ENCODE measurements at regions not wholly inside any gene's neighbourhood (a gene's known extent, or its start where the extent isn't known, plus 50 kb on each side); places are given as distances from the start of the nearest gene placed in this dataset.
A peak's percentile ranks its signal among the peaks of the same experiment; 100 is the strongest.

DNA sequence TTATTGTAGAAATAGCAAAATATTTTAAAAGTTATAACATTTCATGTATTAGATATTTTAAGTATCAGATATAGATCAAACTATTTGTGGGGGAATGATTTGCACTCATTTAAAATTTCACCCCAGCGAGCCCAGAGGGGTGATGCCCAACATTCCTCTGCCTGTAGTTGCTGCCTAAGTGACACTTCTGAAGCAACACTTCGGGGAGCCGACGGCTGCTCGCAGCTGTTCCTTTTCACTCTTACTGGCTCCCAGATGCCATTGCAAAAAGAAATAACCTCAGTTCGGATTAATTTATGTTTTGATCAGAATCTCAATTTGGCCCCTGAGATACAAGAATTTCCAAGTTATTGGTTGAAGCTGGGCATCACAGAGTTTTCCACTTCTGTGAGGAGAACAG is 603.8 kb downstream of the PLCL1 start:
- no peaks in the 10 kb centered on the region for H3K4me1 Mint-ChIP-seq
- H3K9me3 Mint-ChIP-seq (ENCODE audit: low read depth) = no peaks in the 10 kb centered on the region

DNA sequence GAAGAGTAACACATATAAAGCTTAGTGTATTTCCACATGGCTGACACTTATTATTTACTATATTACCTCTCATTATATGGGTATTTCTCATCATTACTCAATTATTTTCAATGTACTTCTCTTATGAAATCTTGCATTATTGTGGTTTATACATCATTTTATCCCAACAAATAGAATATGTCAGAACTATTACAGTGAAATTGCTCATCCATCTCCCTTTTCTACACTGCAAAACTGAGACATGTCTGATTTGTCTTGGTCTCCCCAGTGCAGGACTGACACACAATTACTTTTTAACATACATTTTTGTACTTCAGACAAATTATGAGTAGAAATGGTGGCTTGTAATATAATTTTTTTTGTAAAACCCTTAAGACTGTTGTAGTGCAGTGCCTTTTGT is 600.9 kb downstream of the PLCL1 start:
- CTCF ChIA-PET = no interaction called here
- intact Hi-C loops (cut with DNase I, micrococcal nuclease) = no loop called here

More for the DNA sequence above, 603.8 kb downstream of the PLCL1 start:
- no peak for ATAC-seq
- CTCF ChIA-PET = no interaction called here
- H3K4me3 Mint-ChIP-seq = no peak overlapping the region
- H3K27me3 Mint-ChIP-seq = peaks cover 16% of the 10 kb centered on the region
- POLR2A ChIA-PET = no interaction called here
- intact Hi-C loops (cut with DNase I, micrococcal nuclease) = no loop called here
- H3K36me3 Mint-ChIP-seq (ENCODE audit: low read depth) = no peaks in the 10 kb centered on the region
- no peak overlapping the region for H3K27ac Mint-ChIP-seq
- DNase-seq = no peak

DNA sequence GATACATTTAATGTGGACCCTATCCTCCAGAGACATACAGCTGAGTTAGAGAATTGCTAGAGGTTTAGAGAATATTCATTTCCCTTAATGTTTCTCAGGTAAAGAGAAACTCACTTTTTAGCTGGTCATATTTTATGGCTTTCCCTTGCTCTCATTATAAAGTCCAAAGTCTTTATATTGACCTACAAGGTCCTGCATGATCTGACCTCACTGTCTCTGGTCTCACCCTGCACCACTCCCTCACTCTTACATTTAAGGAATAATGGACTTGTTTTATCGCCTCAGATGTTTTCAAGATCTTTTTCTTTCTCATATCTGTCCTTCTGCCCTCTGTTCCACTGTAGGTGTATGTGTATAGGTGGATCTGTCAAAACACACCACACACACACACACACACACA is 597.3 kb downstream of the PLCL1 start:
- no peak for DNase-seq
- Mint-ChIP-seq H3K4me3 (no peak overlapping the region), H3K27me3 (peaks cover 7% of the 10 kb centered on the region), H3K36me3 (ENCODE audit: low read depth) (no peaks in the 10 kb centered on the region), H3K4me1 (no peaks in the 10 kb centered on the region), H3K27ac (no peak overlapping the region), H3K9me3 (ENCODE audit: low read depth) (no peaks in the 10 kb centered on the region)
- ATAC-seq = no peak
- POLR2A ChIA-PET = no interaction called here
- CTCF ChIA-PET = no interaction called here
- intact Hi-C loops (cut with DNase I, micrococcal nuclease) = no loop called here

More for the DNA sequence above, 600.9 kb downstream of the PLCL1 start:
- no peaks in the 10 kb centered on the region for H3K4me1 Mint-ChIP-seq
- H3K36me3 Mint-ChIP-seq (ENCODE audit: low read depth) = no peaks in the 10 kb centered on the region
- H3K27me3 Mint-ChIP-seq = peaks cover 14% of the 10 kb centered on the region
- no peak for ATAC-seq
- no peak overlapping the region for H3K27ac Mint-ChIP-seq
- H3K4me3 Mint-ChIP-seq = no peak overlapping the region
- no peak for DNase-seq
- POLR2A ChIA-PET = no interaction called here
- no peaks in the 10 kb centered on the region for H3K9me3 Mint-ChIP-seq (ENCODE audit: low read depth)

DNA sequence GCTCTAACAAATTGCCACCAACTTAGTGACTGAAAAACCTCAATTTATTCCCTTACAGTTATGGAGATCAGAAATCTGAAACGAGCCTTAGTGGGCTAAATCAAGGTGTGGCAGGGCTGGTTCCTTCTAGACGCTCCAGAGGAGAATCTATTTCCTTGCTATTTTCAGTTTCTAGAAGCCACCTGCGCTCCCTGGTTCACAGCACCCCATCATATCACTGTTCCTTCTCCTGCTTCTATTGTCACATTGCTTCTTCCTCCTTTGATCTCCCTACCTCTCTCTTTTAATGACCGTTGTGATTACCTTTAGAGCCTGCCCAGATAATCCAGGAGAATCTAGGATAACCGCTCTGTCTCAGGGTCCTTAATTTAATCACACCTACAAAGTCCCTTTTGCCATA is 596.6 kb downstream of the PLCL1 start:
- H3K27ac Mint-ChIP-seq = no peak overlapping the region
- ATAC-seq (no peak), DNase-seq (no peak)
- ChIA-PET POLR2A (no interaction called here), CTCF (no interaction called here)
- intact Hi-C loops (cut with DNase I, micrococcal nuclease) = no loop called here
- H3K4me3 Mint-ChIP-seq = no peak overlapping the region
- H3K4me1 Mint-ChIP-seq = no peaks in the 10 kb centered on the region
- H3K27me3 Mint-ChIP-seq = peaks cover 8% of the 10 kb centered on the region
- no peaks in the 10 kb centered on the region for H3K36me3 Mint-ChIP-seq (ENCODE audit: low read depth)
- H3K9me3 Mint-ChIP-seq (ENCODE audit: low read depth) = no peaks in the 10 kb centered on the region

DNA sequence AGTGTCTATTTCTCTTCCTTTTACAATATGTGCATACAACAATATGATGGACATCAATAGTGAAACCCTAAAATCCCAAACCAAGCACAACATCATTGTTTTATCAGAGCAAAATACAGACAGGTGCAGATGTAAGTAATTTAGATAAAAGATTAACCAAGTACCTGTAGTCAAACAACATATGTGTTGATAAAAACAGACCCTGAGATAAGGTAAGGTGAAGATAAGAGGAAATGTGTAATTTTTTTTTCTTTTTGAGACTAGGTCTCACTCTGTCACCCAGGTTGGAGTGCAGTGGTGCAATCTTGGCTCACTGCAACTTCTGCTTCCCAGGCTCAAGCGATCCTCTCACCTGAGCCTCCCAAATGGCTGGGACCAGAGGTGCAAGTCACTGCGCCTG is 589.8 kb downstream of the PLCL1 start:
- Mint-ChIP-seq H3K27ac (no peak overlapping the region), H3K27me3 (peaks cover 16% of the 10 kb centered on the region), H3K4me3 (no peak overlapping the region), H3K36me3 (ENCODE audit: low read depth) (no peaks in the 10 kb centered on the region), H3K9me3 (ENCODE audit: low read depth) (no peaks in the 10 kb centered on the region), H3K4me1 (no peaks in the 10 kb centered on the region)
- intact Hi-C loops (cut with DNase I, micrococcal nuclease) = no loop called here
- ATAC-seq (no peak), DNase-seq (no peak)
- CTCF ChIA-PET = no interaction called here
- POLR2A ChIA-PET = no interaction called here

DNA sequence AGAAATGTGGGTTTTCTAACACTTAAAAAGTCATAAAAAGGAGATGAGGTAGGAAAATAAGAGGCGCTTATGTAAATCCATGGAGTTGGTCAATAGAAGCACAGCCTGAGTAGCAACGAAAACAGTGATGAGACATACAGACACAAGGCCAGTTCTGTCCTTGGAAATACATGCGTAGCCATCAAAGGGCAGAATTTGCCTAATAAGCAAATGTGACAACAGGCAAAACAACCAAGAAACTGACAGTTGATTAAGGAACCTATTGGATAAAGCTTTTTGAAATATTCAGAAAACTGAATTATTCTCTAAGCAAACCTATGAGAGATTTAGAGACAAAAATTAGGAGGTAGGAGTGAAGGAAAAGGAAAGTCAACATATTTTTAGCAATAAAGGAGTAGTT is 586.3 kb downstream of the PLCL1 start:
- intact Hi-C loops (cut with DNase I, micrococcal nuclease) = no loop called here
- Mint-ChIP-seq H3K27me3 (peaks cover 17% of the 10 kb centered on the region), H3K4me1 (no peaks in the 10 kb centered on the region), H3K9me3 (ENCODE audit: low read depth) (no peaks in the 10 kb centered on the region), H3K27ac (no peak overlapping the region), H3K36me3 (ENCODE audit: low read depth) (no peaks in the 10 kb centered on the region), H3K4me3 (no peak overlapping the region)
- ATAC-seq = no peak
- CTCF ChIA-PET = interaction anchor here (0.6 kb wide), 1 partner anchor 590 kb away, joined by 3 read pairs; no protein-coding TSS in a partner anchor
- no peak for DNase-seq
- POLR2A ChIA-PET = no interaction called here

DNA sequence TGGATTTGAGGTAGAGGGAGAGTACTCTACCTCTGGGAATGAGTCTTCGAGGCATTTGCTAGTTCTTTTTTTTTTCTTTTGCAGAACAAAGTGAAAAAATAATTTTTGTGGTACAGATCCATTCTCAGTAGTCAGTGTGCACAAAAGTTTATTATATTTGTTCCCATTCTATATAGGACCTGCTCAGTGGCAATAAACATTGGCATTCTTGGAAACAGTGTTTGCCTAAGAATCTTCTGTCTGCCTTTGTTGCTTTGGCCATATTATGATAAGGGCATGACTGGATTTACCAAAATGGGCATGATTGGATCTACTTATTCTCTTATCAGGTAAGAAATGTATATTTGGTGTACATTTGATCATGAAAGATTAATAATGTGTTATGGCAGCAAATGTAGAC is 583.3 kb downstream of the PLCL1 start:
- ATAC-seq (no peak), DNase-seq (no peak)
- H3K36me3 Mint-ChIP-seq (ENCODE audit: low read depth) = no peaks in the 10 kb centered on the region
- ChIA-PET POLR2A (no interaction called here), CTCF (no interaction called here)
- H3K4me3 Mint-ChIP-seq = no peak overlapping the region
- intact Hi-C loops (cut with DNase I, micrococcal nuclease) = no loop called here
- no peak overlapping the region for H3K27ac Mint-ChIP-seq
- peaks cover 14% of the 10 kb centered on the region for H3K27me3 Mint-ChIP-seq
- H3K9me3 Mint-ChIP-seq (ENCODE audit: low read depth) = no peaks in the 10 kb centered on the region
- peaks cover 7% of the 10 kb centered on the region for H3K4me1 Mint-ChIP-seq

DNA sequence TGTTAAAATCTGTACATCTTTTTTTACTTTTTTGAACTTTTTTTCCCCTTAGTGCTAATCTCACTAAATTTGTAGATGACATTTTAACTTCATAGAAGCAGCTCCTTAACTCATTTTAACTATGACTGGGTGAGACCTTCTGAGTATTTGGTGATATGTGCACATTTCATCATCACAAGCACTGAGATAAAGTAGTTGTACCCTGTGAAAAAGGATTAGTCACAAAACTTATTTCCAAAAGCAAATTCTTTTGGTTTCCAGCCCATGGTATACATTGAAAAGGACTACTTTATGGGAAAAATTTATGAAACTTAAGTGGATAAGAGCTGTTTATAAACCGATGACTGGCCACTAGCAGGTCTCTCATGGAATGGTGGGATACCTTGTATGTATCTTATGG is 581.5 kb downstream of the PLCL1 start:
- no peaks in the 10 kb centered on the region for H3K9me3 Mint-ChIP-seq (ENCODE audit: low read depth)
- H3K27ac Mint-ChIP-seq = no peak overlapping the region
- no peaks in the 10 kb centered on the region for H3K36me3 Mint-ChIP-seq (ENCODE audit: low read depth)
- intact Hi-C loops (cut with DNase I, micrococcal nuclease) = no loop called here
- ChIA-PET CTCF (interaction anchor here (0.6 kb wide), 1 partner anchor 1309 kb away, joined by 3 read pairs; no protein-coding TSS in a partner anchor), POLR2A (no interaction called here)
- no peak overlapping the region for H3K4me3 Mint-ChIP-seq
- no peak for ATAC-seq
- peaks cover 7% of the 10 kb centered on the region for H3K4me1 Mint-ChIP-seq
- DNase-seq = no peak
- peaks cover 17% of the 10 kb centered on the region for H3K27me3 Mint-ChIP-seq

DNA sequence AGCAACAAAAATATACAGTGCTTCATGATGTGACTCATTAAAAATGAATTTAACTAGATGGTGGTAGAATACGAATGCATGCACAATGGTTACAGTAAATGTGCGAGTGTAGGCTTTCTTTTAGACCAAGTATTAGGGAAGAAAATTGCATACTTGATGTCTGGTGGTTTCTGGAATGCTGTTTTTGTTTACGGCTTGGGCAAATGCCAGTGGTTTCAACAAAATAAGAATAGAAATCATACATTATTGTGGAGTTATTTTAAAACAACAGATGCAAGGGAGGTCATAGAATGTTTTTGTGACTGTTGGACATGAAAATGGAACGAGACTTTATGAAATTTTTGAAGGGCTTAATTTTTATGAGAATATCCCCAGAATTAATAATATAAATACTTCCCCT is 580.9 kb downstream of the PLCL1 start:
- peaks cover 7% of the 10 kb centered on the region for H3K4me1 Mint-ChIP-seq
- DNase-seq = no peak
- intact Hi-C loops (cut with DNase I, micrococcal nuclease) = no loop called here
- POLR2A ChIA-PET = no interaction called here
- peaks cover 21% of the 10 kb centered on the region for H3K27me3 Mint-ChIP-seq
- H3K9me3 Mint-ChIP-seq (ENCODE audit: low read depth) = no peaks in the 10 kb centered on the region
- no peak for ATAC-seq
- H3K27ac Mint-ChIP-seq = no peak overlapping the region
- no peaks in the 10 kb centered on the region for H3K36me3 Mint-ChIP-seq (ENCODE audit: low read depth)
- H3K4me3 Mint-ChIP-seq = no peak overlapping the region
- CTCF ChIA-PET = no interaction called here

DNA sequence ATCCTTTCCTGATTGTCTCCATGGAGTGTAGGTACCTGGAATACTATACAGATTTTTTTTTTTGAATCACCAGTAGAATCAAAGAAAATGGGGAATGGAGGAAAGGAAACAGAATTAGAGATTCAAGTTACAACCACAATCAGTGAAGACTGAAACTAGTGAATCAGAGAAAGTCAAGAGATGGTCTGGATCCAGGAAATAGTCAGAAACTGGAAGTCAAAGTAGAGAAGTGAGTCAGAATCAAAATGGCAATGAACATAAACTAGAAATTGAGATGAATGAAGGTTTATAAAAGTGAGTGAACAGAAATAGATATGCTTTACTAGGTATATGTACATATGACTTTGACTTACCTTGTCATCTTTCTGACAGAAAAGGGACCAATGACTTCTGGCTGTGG is 579.0 kb downstream of the PLCL1 start:
- H3K4me3 Mint-ChIP-seq = no peak overlapping the region
- H3K36me3 Mint-ChIP-seq (ENCODE audit: low read depth) = no peaks in the 10 kb centered on the region
- ChIA-PET CTCF (no interaction called here), POLR2A (no interaction called here)
- intact Hi-C loops (cut with DNase I, micrococcal nuclease) = no loop called here
- ATAC-seq (peak; percentile 68), DNase-seq (no peak)
- peaks cover 7% of the 10 kb centered on the region for H3K4me1 Mint-ChIP-seq
- H3K27ac Mint-ChIP-seq = no peak overlapping the region
- peaks cover 17% of the 10 kb centered on the region for H3K27me3 Mint-ChIP-seq
- no peaks in the 10 kb centered on the region for H3K9me3 Mint-ChIP-seq (ENCODE audit: low read depth)

DNA sequence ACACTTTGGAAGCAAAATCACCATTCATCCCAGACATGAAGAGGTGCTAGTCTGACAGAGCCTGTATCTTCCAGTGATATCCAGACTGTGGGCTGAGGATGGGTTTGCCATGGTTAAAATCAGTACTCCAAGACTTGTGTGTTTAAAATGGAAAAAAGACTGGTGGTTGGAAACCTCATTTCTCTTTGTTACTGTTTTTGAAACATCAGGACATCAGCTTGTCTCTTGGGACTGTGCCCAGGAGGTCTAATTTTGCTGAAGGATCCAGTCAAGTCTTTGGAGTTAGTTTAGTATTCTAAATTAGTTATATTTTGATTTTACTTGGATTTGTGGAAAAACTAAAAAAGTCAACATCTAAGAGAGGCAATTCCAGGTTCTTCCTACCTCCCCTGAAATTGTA is 578.4 kb downstream of the PLCL1 start:
- Mint-ChIP-seq H3K36me3 (ENCODE audit: low read depth) (no peaks in the 10 kb centered on the region), H3K4me3 (no peak overlapping the region), H3K4me1 (peaks cover 7% of the 10 kb centered on the region), H3K27me3 (peaks cover 16% of the 10 kb centered on the region), H3K9me3 (ENCODE audit: low read depth) (no peaks in the 10 kb centered on the region), H3K27ac (no peak overlapping the region)
- ATAC-seq (no peak), DNase-seq (no peak)
- intact Hi-C loops (cut with DNase I, micrococcal nuclease) = no loop called here
- ChIA-PET CTCF (no interaction called here), POLR2A (no interaction called here)

DNA sequence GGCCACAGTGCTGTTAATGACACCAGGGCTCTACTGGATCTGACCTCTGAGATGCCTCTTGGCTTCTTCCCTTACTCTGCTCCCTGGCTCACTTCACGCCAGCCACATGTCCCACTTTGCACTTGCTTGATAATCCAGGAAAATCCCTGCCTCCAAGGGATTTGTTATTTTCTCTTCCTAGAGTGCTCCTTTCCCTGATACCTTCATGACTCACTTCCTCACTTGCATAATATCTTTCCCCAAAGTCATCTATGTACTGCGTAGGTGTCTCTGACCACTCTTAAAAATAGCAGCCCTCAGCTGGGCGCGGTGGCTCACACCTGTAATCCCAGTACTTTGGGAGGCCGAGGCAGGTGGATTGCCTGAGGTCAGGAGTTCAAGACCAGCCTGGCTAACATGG is 572.3 kb downstream of the PLCL1 start:
- peaks cover 35% of the 10 kb centered on the region for H3K27me3 Mint-ChIP-seq
- no peak for DNase-seq
- ATAC-seq = no peak
- H3K36me3 Mint-ChIP-seq (ENCODE audit: low read depth) = no peaks in the 10 kb centered on the region
- intact Hi-C loops (cut with DNase I, micrococcal nuclease) = no loop called here
- POLR2A ChIA-PET = no interaction called here
- no peaks in the 10 kb centered on the region for H3K9me3 Mint-ChIP-seq (ENCODE audit: low read depth)
- peaks cover 9% of the 10 kb centered on the region for H3K4me1 Mint-ChIP-seq
- H3K4me3 Mint-ChIP-seq = no peak overlapping the region
- H3K27ac Mint-ChIP-seq = no peak overlapping the region
- CTCF ChIA-PET = interaction anchor here (0.6 to 0.7 kb wide), 2 partner anchors 30 to 79 kb away, joined by 3 read pairs; no protein-coding TSS in a partner anchor

DNA sequence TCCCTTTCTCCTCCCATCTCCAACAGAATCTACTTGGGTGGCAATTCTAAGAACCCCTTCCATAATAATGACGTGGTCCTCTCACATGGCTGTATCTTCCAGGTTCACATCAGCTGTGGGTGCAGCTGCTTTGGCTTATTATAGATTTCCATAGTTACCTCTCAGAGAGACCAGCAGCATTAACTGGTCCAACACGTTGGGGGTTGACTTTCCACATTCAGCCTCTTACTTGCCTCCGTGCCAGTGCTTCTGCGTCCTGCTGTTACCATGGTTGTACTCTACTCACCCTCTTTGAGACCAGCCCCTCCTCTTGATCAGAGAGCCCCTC is 570.7 kb downstream of the PLCL1 start:
- intact Hi-C loops (cut with DNase I, micrococcal nuclease) = no loop called here
- ChIA-PET POLR2A (no interaction called here), CTCF (interaction anchor here (0.8 to 1.6 kb wide), 7 partner anchors 9 to 1365 kb away, joined by 3 to 7 read pairs (median 3); no protein-coding TSS in a partner anchor)
- peaks cover 31% of the 10 kb centered on the region for H3K27me3 Mint-ChIP-seq
- H3K4me1 Mint-ChIP-seq = peaks cover 9% of the 10 kb centered on the region
- no peaks in the 10 kb centered on the region for H3K9me3 Mint-ChIP-seq (ENCODE audit: low read depth)
- ATAC-seq (no peak), DNase-seq (no peak)
- H3K27ac Mint-ChIP-seq = no peak overlapping the region
- no peak overlapping the region for H3K4me3 Mint-ChIP-seq
- no peaks in the 10 kb centered on the region for H3K36me3 Mint-ChIP-seq (ENCODE audit: low read depth)

All from activated CD4-positive, alpha-beta T cell treated with anti-CD3 and anti-CD28 coated beads for 36 hours (primary cell).